Stimulated activated CD8-positive, alpha-beta memory T cell treated with anti-CD3 and anti-CD28 coated beads, Interleukin-15, amount 100 ng/mL, for 48 hours (primary cell): ENCODE measurements at regions not wholly inside any gene's neighbourhood (a gene's known extent, or its start where the extent isn't known, plus 50 kb on each side); places are given as distances from the start of the nearest gene placed in this dataset.
"Not testable (repeated sequence)": the region's sequence is repeated elsewhere in the genome, so short reads cannot be mapped to it uniquely, and the experiment has no call there.

Source experiments
- DNase-seq, 2 donors: peaks; one replicate each; pipeline ENCODE4 v3.0.0-alpha.2; 2020; ENCODE audit warnings: low read depth in 2 of 2

GRCh38 chr10:108608860-108609259 lies 1314.5 kb downstream of the XPNPEP1 start:
- DNase-seq = no peak

- no peak for DNase-seq
Measured at GRCh38 chr10:108601851-108602250, 1321.5 kb downstream of the XPNPEP1 start.

GRCh38 chr10:108600511-108600910 lies 1322.8 kb downstream of the XPNPEP1 start:
- not testable (repeated sequence) for DNase-seq

- not testable (repeated sequence) for DNase-seq
Measured at GRCh38 chr10:108599317-108599716, 1324.0 kb downstream of the XPNPEP1 start.

- no peak for DNase-seq
Measured at GRCh38 chr10:108598831-108599230, 1324.5 kb downstream of the XPNPEP1 start.

- DNase-seq = no peak
Measured at GRCh38 chr10:108598320-108598695, 1325.0 kb downstream of the XPNPEP1 start.

- DNase-seq = no peak
Measured at GRCh38 chr10:108597657-108598319, 1325.5 kb downstream of the XPNPEP1 start.

GRCh38 chr10:108597031-108597430 lies 1326.3 kb downstream of the XPNPEP1 start:
- no peak for DNase-seq

GRCh38 chr10:108592956-108593355 lies 1330.4 kb downstream of the XPNPEP1 start:
- no peak for DNase-seq

- DNase-seq = no peak
Measured at GRCh38 chr10:108591417-108591816, 1331.9 kb downstream of the XPNPEP1 start.

GRCh38 chr10:108586424-108586823 lies 1336.9 kb downstream of the XPNPEP1 start:
- DNase-seq = no peak

- no peak for DNase-seq
Measured at GRCh38 chr10:108583877-108584276, 1339.4 kb downstream of the XPNPEP1 start.

- no peak for DNase-seq
Measured at GRCh38 chr10:108582888-108583287, 1340.4 kb downstream of the XPNPEP1 start.

GRCh38 chr10:108582387-108582786 lies 1340.9 kb downstream of the XPNPEP1 start:
- DNase-seq = no peak

GRCh38 chr10:108578258-108578657 lies 1345.1 kb downstream of the XPNPEP1 start:
- DNase-seq = no peak

- DNase-seq = no peak
Measured at GRCh38 chr10:108574233-108574632, 1349.1 kb downstream of the XPNPEP1 start.

GRCh38 chr10:108568824-108569223 lies 1354.5 kb downstream of the XPNPEP1 start:
- no peak for DNase-seq

GRCh38 chr10:108567899-108568752 lies 1355.2 kb downstream of the XPNPEP1 start:
- no peak for DNase-seq

- no peak for DNase-seq
Measured at GRCh38 chr10:108566316-108567107, 1356.8 kb downstream of the XPNPEP1 start.

GRCh38 chr10:108562105-108562504 lies 1361.2 kb downstream of the XPNPEP1 start:
- no peak for DNase-seq

GRCh38 chr10:108561649-108562048 lies 1361.7 kb downstream of the XPNPEP1 start:
- DNase-seq = no peak

GRCh38 chr10:108560488-108560887 lies 1362.8 kb downstream of the XPNPEP1 start:
- DNase-seq = no peak
